ENCODE measurements at regions not wholly inside any gene's neighbourhood (a gene's known extent, or its start where the extent isn't known, plus 50 kb on each side); places are given as distances from the start of the nearest gene placed in this dataset.

DNA sequence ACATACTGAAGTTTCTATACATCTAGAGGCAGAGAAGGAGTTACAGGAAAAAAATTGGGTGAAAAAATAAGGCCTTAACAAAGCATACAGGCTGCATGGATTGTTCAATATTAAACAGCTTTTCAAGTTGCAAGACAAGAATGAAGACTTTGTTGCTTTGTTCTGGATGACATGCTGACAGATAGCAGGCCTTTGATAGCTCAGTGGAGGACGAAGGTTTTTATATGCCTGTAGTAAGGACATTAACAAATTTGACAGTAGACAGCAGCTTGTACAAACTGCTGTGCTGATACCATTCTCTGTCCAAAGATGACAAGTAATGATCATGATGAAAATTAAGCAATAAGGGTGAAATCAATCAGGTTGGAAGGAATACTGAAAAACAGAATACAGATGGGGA lies 309.9 kb downstream of the NKX6-1 start:
- TF ChIP-seq CTCF (conservative IDR thresholded peaks at IDR 0.05; ENCODE audit: low read depth, low read length) (no peak), EZH2 (IDR thresholded peaks at IDR 0.05; ENCODE audit: borderline replicate concordance, low read depth, low read length, poor library complexity, severe bottlenecking) (no peak)
